Tibial artery (tissue), 4 donors: ENCODE measurements at regions not wholly inside any gene's neighbourhood (a gene's known extent, or its start where the extent isn't known, plus 50 kb on each side); places are given as distances from the start of the nearest gene placed in this dataset.

ENCODE experiments used
- DNase-seq, 2 donors: peaks; one replicate each; pipeline ENCODE4 v3.0.0-alpha.2; 2019
- H3K27ac ChIP-seq, 2 donors: fragments of 200-600 bp; sonication (generic) in 1 of 2; 1 replicate in 1 of 2; 2 replicates in 1 of 2; pipeline ENCODE4 v1.5.1; 2018 to 2019; ENCODE audit warnings: mild to moderate bottlenecking in 1 of 2
- H3K27me3 ChIP-seq, 2 donors: fragments of 200-600 bp; sonication (generic) in 1 of 2; one replicate each; pipeline versions ENCODE4 v1.5.1 to v1.6.0; 2016 to 2019
- H3K36me3 ChIP-seq, 3 donors: fragments of 200-600 bp; sonication (generic) in 2 of 3; one replicate each; pipeline ENCODE4 v1.5.1; 2016 to 2019; ENCODE audit warnings: mild to moderate bottlenecking in 2 of 3
- H3K4me1 ChIP-seq, 4 donors: fragments of 200-600 bp; sonication (generic) in 2 of 4; 1 replicate in 3 of 4; 2 replicates in 1 of 4; pipeline ENCODE4 v1.5.1; 2016 to 2019
- H3K4me3 ChIP-seq, 2 donors: fragments of 200-600 bp; sonication (generic) in 1 of 2; 1 replicate in 1 of 2; 2 replicates in 1 of 2; pipeline ENCODE4 v1.5.1; 2018 to 2019; ENCODE audit warnings: mild to moderate bottlenecking in 2 of 2
- H3K9me3 ChIP-seq, 3 donors: fragments of 200-600 bp; sonication (generic) in 1 of 3; one replicate each; pipeline ENCODE4 v1.5.1; 2016 to 2019
- intact Hi-C: fragments of 100-400 bp; cut with DNase I; formaldehyde crosslinking; loops from one replicate; pipeline ENCODE4 v1.15.0; 2023; ENCODE audit warnings: low total_unique reads
- TF ChIP-seq, protein P1 (sequence below), 2 experiments: fragments of 200-600 bp in 1 of 2; fragments of 450-650 bp in 1 of 2; IDR thresholded peaks; one replicate each; pipeline ENCODE4 v1.5.1; 2017 to 2019; ENCODE audit warnings: antibody characterized with exemption in 2 of 2, mild to moderate bottlenecking in 1 of 2, moderate library complexity in 1 of 2

DNA sequence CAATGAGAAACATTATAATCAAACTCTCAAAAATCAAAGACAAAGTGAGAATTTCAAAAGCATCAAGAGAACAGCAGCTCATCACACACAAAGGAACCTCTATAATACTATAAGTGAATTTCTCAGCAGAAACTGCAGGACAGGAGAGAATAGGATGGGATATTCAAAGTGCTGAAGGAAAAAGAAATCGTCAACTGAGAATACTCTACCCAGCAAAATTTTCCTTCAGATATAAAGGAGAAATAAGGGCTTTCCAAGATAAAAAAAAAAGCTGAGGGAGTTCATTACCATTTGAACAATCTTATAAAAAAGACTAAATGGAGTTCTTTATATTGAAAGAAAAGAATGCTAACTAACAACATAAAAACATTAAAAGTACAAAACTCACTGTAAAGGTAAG is 481.1 kb downstream of the TLE4 start:
- TF ChIP-seq, protein P1, sequence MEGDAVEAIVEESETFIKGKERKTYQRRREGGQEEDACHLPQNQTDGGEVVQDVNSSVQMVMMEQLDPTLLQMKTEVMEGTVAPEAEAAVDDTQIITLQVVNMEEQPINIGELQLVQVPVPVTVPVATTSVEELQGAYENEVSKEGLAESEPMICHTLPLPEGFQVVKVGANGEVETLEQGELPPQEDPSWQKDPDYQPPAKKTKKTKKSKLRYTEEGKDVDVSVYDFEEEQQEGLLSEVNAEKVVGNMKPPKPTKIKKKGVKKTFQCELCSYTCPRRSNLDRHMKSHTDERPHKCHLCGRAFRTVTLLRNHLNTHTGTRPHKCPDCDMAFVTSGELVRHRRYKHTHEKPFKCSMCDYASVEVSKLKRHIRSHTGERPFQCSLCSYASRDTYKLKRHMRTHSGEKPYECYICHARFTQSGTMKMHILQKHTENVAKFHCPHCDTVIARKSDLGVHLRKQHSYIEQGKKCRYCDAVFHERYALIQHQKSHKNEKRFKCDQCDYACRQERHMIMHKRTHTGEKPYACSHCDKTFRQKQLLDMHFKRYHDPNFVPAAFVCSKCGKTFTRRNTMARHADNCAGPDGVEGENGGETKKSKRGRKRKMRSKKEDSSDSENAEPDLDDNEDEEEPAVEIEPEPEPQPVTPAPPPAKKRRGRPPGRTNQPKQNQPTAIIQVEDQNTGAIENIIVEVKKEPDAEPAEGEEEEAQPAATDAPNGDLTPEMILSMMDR (IDR thresholded peaks at IDR 0.05): no peak
- Histone ChIP-seq H3K9me3 (peaks cover 0 to 11% (median 7%) of the 10 kb centered on the region in 3 donors), H3K27ac (no peak overlapping the region), H3K4me3 (no peak overlapping the region), H3K27me3 (no peaks in the 10 kb centered on the region), H3K36me3 (no peaks in the 10 kb centered on the region), H3K4me1 (peaks cover 0 to 5% (median 0%) of the 10 kb centered on the region in 4 donors)
- DNase-seq: no peak
- intact Hi-C loops: no loop called here

DNA sequence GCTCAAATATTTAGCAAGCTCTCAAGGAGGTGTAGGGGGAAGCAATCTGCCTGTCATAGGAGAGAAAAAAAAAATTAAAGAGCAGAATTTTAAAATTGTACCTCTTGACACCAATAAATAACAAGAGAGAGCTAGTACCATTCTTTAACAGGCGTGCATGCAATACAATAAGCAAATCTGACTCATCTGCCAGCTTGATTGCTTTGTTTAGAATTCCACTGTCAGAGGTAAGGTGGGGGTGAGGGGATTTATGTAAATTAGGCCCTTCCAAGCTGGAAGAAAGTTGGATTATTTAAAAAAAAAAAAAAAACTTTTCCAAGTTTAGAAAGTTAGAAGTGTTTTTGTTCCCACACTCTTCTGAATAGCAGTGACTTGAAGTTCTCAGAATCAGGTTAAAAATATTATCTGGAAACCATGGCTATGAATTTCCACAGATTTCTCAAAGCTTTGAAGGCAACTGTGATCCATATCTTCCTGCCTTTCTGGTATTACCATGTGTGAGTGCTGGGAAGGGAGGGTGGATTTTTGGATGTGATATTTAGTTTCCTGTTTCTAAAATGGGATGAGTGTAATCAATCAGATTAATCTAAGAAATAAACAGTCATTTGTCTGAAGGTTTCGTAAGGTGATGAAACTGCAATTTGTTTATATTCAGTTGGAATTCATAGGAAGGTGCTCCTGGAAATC is 477.5 kb downstream of the TLE4 start:
- Histone ChIP-seq H3K9me3 (peaks cover 0 to 11% (median 7%) of the 10 kb centered on the region in 3 donors), H3K36me3 (no peaks in the 10 kb centered on the region), H3K4me3 (no peak overlapping the region), H3K27ac (no peak overlapping the region), H3K4me1 (peaks cover 0 to 5% (median 0%) of the 10 kb centered on the region in 4 donors), H3K27me3 (no peaks in the 10 kb centered on the region)
- TF ChIP-seq, protein P1 (IDR thresholded peaks at IDR 0.05): no peak
- no peak for DNase-seq
- intact Hi-C loops: no loop called here

DNA sequence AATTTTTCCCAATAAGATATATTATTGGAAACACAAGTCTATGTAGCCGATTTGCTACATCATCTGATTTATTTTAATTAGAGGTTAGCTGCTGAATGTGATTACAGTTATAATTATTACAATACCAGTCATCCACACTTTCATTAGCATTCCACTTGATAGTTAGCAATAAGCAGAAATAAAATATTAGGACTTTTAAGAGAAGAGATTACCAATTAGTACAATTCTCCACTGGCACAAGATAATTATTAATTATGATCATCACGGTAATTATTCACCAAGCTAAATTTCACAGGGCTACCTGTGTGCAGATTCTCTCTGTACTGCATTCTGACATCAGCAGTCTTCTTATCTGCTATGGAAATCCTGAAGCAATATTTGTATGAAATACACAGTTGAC is 474.7 kb downstream of the TLE4 start:
- intact Hi-C loops: no loop called here
- no peaks in the 10 kb centered on the region for H3K36me3 ChIP-seq

DNA sequence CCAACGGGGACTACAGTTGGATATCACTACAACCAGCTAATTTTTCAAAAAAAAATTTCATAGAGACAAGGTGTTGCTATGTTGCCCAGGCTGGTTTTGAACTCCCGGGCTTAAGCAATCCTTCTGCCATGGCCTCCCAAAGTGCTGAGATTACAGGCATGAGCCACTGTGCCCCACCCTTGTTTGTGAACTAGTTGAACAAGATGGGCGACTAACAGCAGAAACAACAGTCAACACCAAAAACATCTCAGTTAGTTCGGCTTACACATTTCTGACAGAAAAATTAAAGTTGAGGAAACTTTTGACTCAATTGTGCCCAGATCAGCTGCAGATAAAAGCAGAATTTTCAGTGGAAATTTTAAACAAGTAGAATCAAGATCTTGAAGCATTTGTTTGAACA is 470.1 kb downstream of the TLE4 start:
- H3K4me3 ChIP-seq: no peak overlapping the region
- H3K27ac ChIP-seq: no peak overlapping the region
- DNase-seq: no peak
- no peaks in the 10 kb centered on the region for H3K4me1 ChIP-seq
- TF ChIP-seq, protein P1 (IDR thresholded peaks at IDR 0.05): no peak
- no peaks in the 10 kb centered on the region for H3K9me3 ChIP-seq
- H3K36me3 ChIP-seq: no peaks in the 10 kb centered on the region
- intact Hi-C loops: no loop called here
- no peaks in the 10 kb centered on the region for H3K27me3 ChIP-seq

More for the DNA sequence above, 474.7 kb downstream of the TLE4 start:
- Histone ChIP-seq H3K27ac (no peak overlapping the region), H3K4me1 (peaks cover 0 to 5% (median 0%) of the 10 kb centered on the region in 4 donors), H3K9me3 (peaks cover 0 to under 1% (median 0%) of the 10 kb centered on the region in 3 donors), H3K4me3 (no peak overlapping the region), H3K27me3 (no peaks in the 10 kb centered on the region)
- TF ChIP-seq, protein P1 (IDR thresholded peaks at IDR 0.05): no peak
- DNase-seq: no peak

DNA sequence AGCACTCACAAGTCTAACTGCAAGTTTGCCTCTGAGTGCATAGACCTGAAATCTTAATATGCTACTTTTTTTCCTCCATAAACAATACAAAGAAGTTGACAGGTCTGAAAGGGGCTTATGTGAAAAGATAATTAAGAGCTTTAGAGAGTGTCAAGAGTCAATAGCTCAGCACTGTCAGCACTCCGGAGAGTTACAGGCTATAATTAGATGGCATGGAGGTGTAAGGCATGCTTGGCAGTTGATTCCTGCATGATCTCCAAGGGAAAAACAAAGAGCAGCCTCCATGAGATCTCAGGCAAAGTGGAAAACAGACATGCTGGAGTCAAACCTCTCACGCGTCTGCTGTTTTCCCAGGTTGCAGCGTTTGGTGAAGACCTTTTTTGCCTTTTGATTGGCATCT is 468.7 kb downstream of the TLE4 start:
- H3K9me3 ChIP-seq: no peaks in the 10 kb centered on the region
- TF ChIP-seq, protein P1 (IDR thresholded peaks at IDR 0.05): no peak
- no peak for DNase-seq

More for the DNA sequence above, 468.7 kb downstream of the TLE4 start:
- Histone ChIP-seq H3K27me3 (no peaks in the 10 kb centered on the region), H3K27ac (no peak overlapping the region), H3K4me3 (no peak overlapping the region), H3K36me3 (no peaks in the 10 kb centered on the region), H3K4me1 (no peaks in the 10 kb centered on the region)
- intact Hi-C loops: no loop called here
